ENCODE measurements at regions not wholly inside any gene's neighbourhood (a gene's known extent, or its start where the extent isn't known, plus 50 kb on each side); places are given as distances from the start of the nearest gene placed in this dataset.

DNA sequence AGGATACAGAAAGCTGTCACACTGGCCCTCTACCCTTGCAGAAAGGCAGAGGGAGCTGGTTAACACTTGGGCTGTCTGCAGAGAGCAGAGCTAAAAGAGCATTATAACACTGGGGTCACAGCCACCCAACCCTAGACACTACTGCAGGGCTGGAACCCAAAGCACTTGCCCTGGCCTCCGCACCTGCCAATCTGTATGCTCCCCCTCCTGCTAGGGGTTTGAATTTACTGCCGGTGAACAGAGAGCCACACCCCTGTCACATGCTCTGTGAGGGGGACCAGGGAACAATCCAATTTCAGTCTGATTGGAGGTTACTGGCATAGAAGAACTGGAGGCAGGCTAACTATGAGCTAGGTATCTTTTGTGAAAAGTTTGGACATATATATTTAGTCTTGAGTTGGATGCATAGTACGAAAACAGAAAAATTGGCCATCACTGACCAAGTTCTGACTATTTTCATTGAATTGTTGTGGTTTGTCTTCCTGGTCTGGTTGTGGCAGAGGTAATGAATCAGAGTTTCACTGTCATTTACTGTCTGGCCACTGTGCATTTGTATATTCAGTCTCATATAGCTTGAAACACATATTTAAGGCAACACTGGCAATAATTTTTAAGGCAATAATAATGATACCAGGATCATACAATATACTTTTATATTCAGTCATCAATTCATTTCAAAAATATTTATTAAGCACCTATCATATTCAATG lies 504.3 kb upstream of the ATXN8OS start:
- Mint-ChIP-seq H3K9me3 (peaks cover 9% of the 10 kb centered on the region), H3K36me3 (ENCODE audit: low read depth) (no peaks in the 10 kb centered on the region), H3K4me3 (no peak overlapping the region), H3K4me1 (ENCODE audit: low read depth) (no peaks in the 10 kb centered on the region), H3K27me3 (ENCODE audit: insufficient read depth) (no peaks in the 10 kb centered on the region), H3K27ac (no peak overlapping the region)
- intact Hi-C loops (cut with micrococcal nuclease), result no loop called here
- no peak for DNase-seq (ENCODE audit: low spot score)

DNA sequence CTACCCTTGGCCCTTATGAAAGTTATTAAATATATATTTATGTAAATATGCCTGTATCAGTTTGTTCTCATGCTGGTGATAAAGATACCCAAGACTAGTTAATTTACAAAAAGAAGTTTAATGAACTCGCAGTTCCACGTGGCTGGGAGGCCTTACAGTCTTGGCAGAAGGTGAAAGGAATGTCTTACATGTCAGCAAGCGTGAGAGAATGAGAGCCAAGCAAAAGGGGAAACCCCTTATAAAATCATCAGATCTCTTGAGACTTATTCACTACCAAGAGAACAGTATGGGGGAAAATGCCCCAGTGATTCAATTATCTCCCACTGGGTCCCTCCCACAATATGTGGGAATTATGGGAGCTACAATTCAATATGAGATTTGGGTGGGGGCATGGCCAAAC lies 506.0 kb upstream of the ATXN8OS start:
- intact Hi-C loops (cut with micrococcal nuclease), result no loop called here
- no peaks in the 10 kb centered on the region for H3K36me3 Mint-ChIP-seq (ENCODE audit: low read depth)
- H3K9me3 Mint-ChIP-seq, result peaks cover 9% of the 10 kb centered on the region
- H3K4me3 Mint-ChIP-seq, result no peak overlapping the region
- no peak for DNase-seq (ENCODE audit: low spot score)
- H3K27ac Mint-ChIP-seq, result no peak overlapping the region
- H3K4me1 Mint-ChIP-seq (ENCODE audit: low read depth), result no peaks in the 10 kb centered on the region
- H3K27me3 Mint-ChIP-seq (ENCODE audit: insufficient read depth), result no peaks in the 10 kb centered on the region

DNA sequence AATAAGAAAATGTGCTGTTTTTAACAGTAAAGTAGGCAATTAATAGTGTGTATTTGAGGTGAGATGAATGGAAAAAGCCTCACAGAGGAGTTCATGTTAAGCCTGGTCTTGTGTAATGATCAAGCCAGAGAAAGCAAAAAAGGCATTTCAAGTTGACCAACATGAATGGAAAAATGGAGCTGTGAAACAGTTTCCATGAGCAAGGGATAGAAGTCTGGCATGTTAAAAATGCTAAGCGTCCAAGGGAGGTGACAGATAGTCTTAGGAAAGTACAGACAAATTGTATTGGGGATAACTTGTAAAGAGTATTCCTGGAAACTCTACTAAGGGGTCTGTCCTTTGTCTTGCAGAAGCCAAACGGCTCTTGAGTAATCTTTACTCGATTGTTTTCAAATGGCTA lies 506.8 kb upstream of the ATXN8OS start:
- no peaks in the 10 kb centered on the region for H3K27me3 Mint-ChIP-seq (ENCODE audit: insufficient read depth)
- H3K27ac Mint-ChIP-seq, result no peak overlapping the region
- peaks cover 9% of the 10 kb centered on the region for H3K9me3 Mint-ChIP-seq
- DNase-seq (ENCODE audit: low spot score), result no peak
- no peak overlapping the region for H3K4me3 Mint-ChIP-seq
- no peaks in the 10 kb centered on the region for H3K4me1 Mint-ChIP-seq (ENCODE audit: low read depth)
- intact Hi-C loops (cut with micrococcal nuclease), result no loop called here
- H3K36me3 Mint-ChIP-seq (ENCODE audit: low read depth), result no peaks in the 10 kb centered on the region

DNA sequence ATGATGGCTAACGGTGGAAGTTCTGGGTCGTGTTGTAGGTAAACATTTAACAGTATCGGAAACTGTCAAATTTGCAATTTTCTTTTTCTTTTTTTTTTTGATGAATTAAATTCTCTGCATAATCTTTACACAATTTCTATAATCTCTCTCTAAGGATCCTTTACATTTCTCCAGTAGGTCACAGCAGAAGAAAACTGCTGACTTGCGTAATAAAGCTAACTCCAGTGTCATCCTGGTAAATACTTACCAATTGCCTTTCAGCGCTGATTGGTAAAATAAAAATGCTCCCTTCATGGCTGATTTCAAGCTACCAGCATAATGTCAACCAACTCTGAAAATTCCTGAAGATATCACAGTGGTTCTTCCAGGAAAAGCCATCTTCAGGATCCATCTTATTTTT lies 510.5 kb upstream of the ATXN8OS start:
- Mint-ChIP-seq H3K4me3 (no peak overlapping the region), H3K27ac (no peak overlapping the region), H3K27me3 (ENCODE audit: insufficient read depth) (no peaks in the 10 kb centered on the region), H3K36me3 (ENCODE audit: low read depth) (no peaks in the 10 kb centered on the region), H3K9me3 (peaks cover 4% of the 10 kb centered on the region), H3K4me1 (ENCODE audit: low read depth) (no peaks in the 10 kb centered on the region)
- no peak for DNase-seq (ENCODE audit: low spot score)
- intact Hi-C loops (cut with micrococcal nuclease), result no loop called here

DNA sequence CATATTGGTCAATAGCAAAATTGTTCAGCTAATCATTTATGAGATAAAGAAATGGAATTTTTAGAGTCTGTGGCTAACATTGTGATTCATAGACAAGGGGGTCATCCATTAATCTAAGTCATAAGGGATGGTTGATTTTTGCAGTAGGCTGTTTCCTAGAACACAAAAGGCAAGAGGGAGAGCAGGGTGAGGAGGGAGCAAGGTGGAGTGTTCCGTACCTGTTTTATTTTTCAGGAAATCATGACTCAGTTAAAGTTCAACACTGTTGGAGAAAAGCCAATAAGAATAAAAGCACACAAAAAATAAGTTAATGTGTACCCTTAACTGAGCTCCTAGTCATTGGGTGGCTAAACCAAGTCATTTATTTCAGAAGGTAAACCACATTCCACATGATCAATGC lies 512.4 kb upstream of the ATXN8OS start:
- no peak for DNase-seq (ENCODE audit: low spot score)
- H3K27me3 Mint-ChIP-seq (ENCODE audit: insufficient read depth), result no peaks in the 10 kb centered on the region
- no peaks in the 10 kb centered on the region for H3K9me3 Mint-ChIP-seq
- no peaks in the 10 kb centered on the region for H3K36me3 Mint-ChIP-seq (ENCODE audit: low read depth)
- intact Hi-C loops (cut with micrococcal nuclease), result no loop called here
- no peak overlapping the region for H3K4me3 Mint-ChIP-seq
- H3K27ac Mint-ChIP-seq, result no peak overlapping the region
- no peaks in the 10 kb centered on the region for H3K4me1 Mint-ChIP-seq (ENCODE audit: low read depth)

DNA sequence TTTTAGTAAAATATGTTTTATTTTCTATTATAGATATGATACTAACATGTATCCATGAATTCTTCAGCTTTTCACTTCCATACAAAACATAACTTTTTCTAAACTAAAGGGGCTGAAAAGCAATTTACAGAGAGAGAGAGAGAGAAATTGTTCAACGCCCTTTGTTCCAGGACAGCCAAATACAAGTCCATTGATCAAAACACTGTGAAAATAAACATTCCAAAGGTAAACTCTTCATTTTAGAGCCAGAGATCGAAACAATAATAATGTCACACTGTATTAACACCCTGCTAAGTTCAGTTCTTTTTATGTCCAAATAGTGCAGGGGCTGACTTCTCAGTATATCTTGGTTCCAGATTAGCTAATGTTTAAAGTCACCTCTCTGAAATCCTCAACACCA lies 516.2 kb upstream of the ATXN8OS start:
- H3K4me1 Mint-ChIP-seq (ENCODE audit: low read depth), result no peaks in the 10 kb centered on the region
- no peak overlapping the region for H3K27ac Mint-ChIP-seq
- no peaks in the 10 kb centered on the region for H3K36me3 Mint-ChIP-seq (ENCODE audit: low read depth)
- H3K4me3 Mint-ChIP-seq, result no peak overlapping the region
- H3K27me3 Mint-ChIP-seq (ENCODE audit: insufficient read depth), result no peaks in the 10 kb centered on the region
- no peaks in the 10 kb centered on the region for H3K9me3 Mint-ChIP-seq
- intact Hi-C loops (cut with micrococcal nuclease), result no loop called here
- no peak for DNase-seq (ENCODE audit: low spot score)

DNA sequence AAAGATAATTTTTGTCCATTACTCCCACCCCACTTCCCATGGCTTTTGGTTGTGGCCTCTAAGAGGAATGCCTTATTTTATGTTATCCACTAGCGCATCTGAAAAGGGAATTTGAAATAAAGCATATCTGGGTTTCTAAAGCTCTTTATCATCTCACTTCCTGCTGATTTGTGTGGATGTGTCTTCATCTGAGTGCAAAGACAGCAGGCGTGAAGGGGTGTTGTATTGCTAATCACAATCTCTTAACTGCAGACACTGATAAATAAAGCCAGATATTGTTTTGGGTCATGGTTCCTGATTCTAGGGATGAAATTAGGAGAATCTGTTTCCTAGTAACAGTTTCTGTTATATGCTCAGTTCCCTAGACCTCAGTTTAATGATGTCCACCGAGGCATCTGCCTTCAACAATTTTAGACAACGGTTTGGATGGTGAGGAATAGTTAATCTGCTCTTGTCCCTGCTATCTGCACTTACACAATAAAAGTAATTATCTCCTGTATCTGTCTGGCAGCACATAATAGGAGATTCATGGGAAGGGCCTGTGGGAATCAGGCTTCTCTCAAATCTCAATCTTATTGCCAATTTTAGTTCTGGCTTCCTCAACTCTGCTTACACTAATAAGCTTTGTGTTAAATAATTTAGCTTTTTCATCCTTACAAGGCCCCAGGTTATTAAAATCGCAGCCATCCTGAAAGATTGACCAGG lies 517.9 kb upstream of the ATXN8OS start:
- no peak for DNase-seq (ENCODE audit: low spot score)
- no peak overlapping the region for H3K4me3 Mint-ChIP-seq
- intact Hi-C loops (cut with micrococcal nuclease), result no loop called here
- no peaks in the 10 kb centered on the region for H3K4me1 Mint-ChIP-seq (ENCODE audit: low read depth)
- H3K9me3 Mint-ChIP-seq, result no peaks in the 10 kb centered on the region
- H3K36me3 Mint-ChIP-seq (ENCODE audit: low read depth), result no peaks in the 10 kb centered on the region
- H3K27me3 Mint-ChIP-seq (ENCODE audit: insufficient read depth), result no peaks in the 10 kb centered on the region
- no peak overlapping the region for H3K27ac Mint-ChIP-seq

DNA sequence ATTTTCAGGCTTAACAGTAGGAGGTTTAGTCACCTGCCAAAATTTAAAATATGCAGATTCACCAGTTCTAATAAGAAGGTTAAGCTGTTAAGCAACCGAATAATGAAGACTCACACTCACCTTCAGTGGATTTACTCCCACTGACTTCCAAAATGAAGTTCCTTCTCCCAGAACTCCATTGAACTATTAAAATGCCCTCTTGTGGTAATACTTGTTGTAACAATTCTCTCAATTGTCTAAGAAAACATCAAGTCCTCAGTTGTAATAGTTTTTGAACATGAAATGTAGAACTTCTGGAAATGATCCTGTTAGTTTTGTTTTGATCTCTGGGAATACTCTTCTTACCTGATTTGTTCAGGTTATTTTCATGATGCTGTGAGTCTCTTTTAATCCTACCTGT lies 522.0 kb upstream of the ATXN8OS start:
- Mint-ChIP-seq H3K4me3 (no peak overlapping the region), H3K9me3 (no peaks in the 10 kb centered on the region), H3K27ac (no peak overlapping the region), H3K27me3 (ENCODE audit: insufficient read depth) (no peaks in the 10 kb centered on the region), H3K4me1 (ENCODE audit: low read depth) (no peaks in the 10 kb centered on the region), H3K36me3 (ENCODE audit: low read depth) (no peaks in the 10 kb centered on the region)
- DNase-seq (ENCODE audit: low spot score), result no peak
- intact Hi-C loops (cut with micrococcal nuclease), result no loop called here

DNA sequence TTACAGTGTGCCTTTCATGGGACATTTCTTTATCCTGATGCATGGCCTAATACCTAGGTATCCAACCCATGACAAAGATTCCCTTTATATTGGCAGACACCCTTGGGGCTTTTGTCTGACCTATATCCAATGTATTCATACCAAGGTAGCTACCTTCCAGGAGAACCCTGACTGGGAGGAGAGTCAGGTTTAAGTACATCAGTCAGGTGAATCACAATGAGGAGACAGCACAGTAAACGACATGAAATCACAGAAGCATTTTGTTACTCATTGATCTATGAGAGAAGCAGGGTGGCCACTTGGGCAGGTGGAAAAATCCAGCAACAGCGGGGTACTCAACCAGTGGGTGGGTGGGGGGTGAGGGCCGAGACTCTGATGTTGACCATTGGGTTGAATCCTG lies 527.4 kb upstream of the ATXN8OS start:
- DNase-seq (ENCODE audit: low spot score), result no peak
- Mint-ChIP-seq H3K4me1 (ENCODE audit: low read depth) (no peaks in the 10 kb centered on the region), H3K4me3 (no peak overlapping the region), H3K9me3 (no peaks in the 10 kb centered on the region), H3K27me3 (ENCODE audit: insufficient read depth) (no peaks in the 10 kb centered on the region), H3K27ac (no peak overlapping the region), H3K36me3 (ENCODE audit: low read depth) (no peaks in the 10 kb centered on the region)
- intact Hi-C loops (cut with micrococcal nuclease), result no loop called here

DNA sequence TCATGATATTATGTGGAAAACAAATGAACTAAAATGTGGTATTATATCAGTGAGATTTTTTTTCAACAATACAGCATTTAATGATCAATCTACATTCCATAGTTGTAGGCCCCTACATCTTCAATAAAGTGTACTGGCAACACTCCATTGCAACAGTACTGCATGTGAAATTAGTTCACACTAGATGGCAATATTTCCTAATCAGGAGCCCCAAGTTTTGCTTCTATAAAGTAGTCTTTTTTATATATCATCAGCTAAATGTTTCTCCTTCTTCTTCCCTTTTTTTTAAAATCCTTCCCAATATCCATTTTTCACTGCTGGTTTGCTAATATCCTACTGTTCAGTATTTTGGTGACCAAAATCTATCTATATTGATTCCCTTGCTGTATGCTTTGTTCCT lies 528.3 kb upstream of the ATXN8OS start:
- Mint-ChIP-seq H3K27ac (no peak overlapping the region), H3K36me3 (ENCODE audit: low read depth) (no peaks in the 10 kb centered on the region), H3K4me3 (no peak overlapping the region), H3K9me3 (peaks cover 4% of the 10 kb centered on the region), H3K4me1 (ENCODE audit: low read depth) (no peaks in the 10 kb centered on the region), H3K27me3 (ENCODE audit: insufficient read depth) (no peaks in the 10 kb centered on the region)
- DNase-seq (ENCODE audit: low spot score), result no peak
- intact Hi-C loops (cut with micrococcal nuclease), result no loop called here

DNA sequence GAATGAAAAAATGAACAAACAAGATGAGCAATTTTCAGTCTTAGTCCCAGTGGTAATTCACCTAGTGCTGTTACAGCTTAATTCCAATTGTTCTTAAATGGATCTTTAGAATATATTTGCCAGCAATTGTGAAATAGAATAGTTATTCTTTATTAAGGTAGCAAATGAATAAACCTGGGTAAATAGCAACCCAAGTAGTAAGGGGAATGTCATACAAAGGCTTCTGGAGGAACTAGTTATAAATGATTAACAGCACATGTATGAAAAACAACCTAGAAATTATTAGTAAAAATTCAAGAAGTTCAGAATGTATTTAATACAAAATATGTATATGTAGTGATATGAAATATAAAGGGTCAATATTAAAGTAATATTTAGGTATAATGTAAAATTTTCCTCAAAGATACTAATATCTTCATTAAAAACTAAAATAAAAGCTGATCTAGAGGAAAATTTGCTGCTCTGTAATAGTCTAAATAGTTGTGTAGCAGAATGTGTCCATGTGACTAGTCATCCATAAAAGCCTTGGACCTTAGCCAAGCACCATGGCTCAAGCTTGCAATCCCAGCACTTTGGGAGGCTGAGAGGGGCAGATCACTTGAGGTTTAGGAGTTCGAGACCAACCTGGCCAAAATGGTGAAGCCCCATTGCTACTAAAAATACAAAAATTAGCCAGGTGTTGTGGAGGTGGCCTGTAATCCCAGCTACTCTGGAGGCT lies 535.9 kb upstream of the ATXN8OS start:
- Mint-ChIP-seq H3K27ac (no peak overlapping the region), H3K9me3 (peaks cover 4% of the 10 kb centered on the region), H3K4me1 (ENCODE audit: low read depth) (no peaks in the 10 kb centered on the region), H3K36me3 (ENCODE audit: low read depth) (no peaks in the 10 kb centered on the region), H3K4me3 (no peak overlapping the region), H3K27me3 (ENCODE audit: insufficient read depth) (no peaks in the 10 kb centered on the region)
- DNase-seq (ENCODE audit: low spot score), result no peak
- intact Hi-C loops (cut with micrococcal nuclease), result no loop called here

DNA sequence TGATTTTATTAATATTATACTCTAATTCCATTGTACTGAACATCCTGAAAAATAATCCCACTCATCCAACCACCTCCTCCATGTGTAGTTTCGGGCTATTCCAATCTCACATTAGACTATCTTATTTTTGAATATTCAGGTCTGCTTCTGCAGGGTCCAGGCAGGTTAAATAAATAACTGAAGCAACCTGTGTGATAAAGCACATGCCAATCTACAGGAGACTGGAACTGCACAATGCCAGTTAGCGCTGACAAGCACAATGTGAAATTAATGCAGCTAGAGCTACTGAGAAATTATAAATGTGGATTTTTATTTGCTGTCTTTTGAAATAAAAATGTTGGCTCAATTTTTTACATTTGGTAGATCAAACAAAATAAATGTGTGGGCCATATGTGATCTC lies 540.1 kb upstream of the ATXN8OS start:
- no peaks in the 10 kb centered on the region for H3K27me3 Mint-ChIP-seq (ENCODE audit: insufficient read depth)
- no peak overlapping the region for H3K4me3 Mint-ChIP-seq
- H3K9me3 Mint-ChIP-seq, result no peaks in the 10 kb centered on the region
- no peak for DNase-seq (ENCODE audit: low spot score)
- intact Hi-C loops (cut with micrococcal nuclease), result no loop called here
- H3K36me3 Mint-ChIP-seq (ENCODE audit: low read depth), result no peaks in the 10 kb centered on the region
- H3K27ac Mint-ChIP-seq, result no peak overlapping the region
- no peaks in the 10 kb centered on the region for H3K4me1 Mint-ChIP-seq (ENCODE audit: low read depth)

DNA sequence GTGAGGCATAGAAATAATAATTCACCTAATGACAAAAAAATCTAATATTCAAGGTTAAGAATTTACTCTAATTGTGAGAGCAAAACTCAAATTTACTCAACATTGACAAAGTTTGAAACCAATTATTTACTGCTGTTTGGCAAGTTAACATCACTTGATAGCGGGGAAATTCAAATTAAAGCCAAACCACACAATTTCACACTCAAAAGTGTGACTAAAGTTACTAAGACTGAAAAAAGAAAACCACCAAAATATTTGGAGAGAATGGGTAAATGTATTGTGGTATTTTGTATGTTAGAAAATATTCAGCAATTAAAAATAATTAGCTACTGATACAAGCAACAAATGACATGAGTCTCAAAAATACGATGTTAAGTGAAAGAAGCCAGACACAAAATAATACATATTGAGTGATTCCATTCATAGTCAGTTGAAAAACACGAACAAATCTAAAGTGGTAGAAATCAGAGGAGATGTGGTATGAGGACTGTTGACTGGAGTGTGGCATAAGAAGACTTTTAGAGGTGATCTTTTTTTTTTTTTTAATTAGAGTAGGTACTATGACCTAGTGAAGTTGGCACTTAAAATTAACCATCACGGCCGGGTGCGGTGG lies 541.4 kb upstream of the ATXN8OS start:
- Mint-ChIP-seq H3K36me3 (ENCODE audit: low read depth) (no peaks in the 10 kb centered on the region), H3K27me3 (ENCODE audit: insufficient read depth) (no peaks in the 10 kb centered on the region), H3K9me3 (no peaks in the 10 kb centered on the region), H3K4me3 (no peak overlapping the region), H3K27ac (no peak overlapping the region), H3K4me1 (ENCODE audit: low read depth) (no peaks in the 10 kb centered on the region)
- intact Hi-C loops (cut with micrococcal nuclease), result no loop called here
- DNase-seq (ENCODE audit: low spot score), result no peak

All from activated T-helper 1 cell treated with anti-CD3 and anti-CD28 coated beads, Interleukin-12 subunit alpha, Interleukin-12 subunit beta, Interleukin-2, Interleukin-4 antibody, amounts not matched to agents 30 ng/mL and 10 ng/mL and 1 ng/mL, durations not matched to agents 14 hours and 24 hours and 36 hours (primary cell).